ELF-1 (cell line): ENCODE measurements at regions not wholly inside any gene's neighbourhood (a gene's known extent, or its start where the extent isn't known, plus 50 kb on each side); places are given as distances from the start of the nearest gene placed in this dataset.

ENCODE experiments used
- DNase-seq: peaks from one replicate; pipeline ENCODE4 v3.0.0-alpha.2; 2016; ENCODE audit warnings: low read depth, low spot score

- DNase-seq, result no peak
Measured at GRCh38 chr12:75842090-75842489, 189.5 kb downstream of the PHLDA1 start.

- no peak for DNase-seq
Measured at GRCh38 chr12:75840994-75841355, 190.6 kb downstream of the PHLDA1 start.

- no peak for DNase-seq
Measured at GRCh38 chr12:75838309-75838708, 193.3 kb downstream of the PHLDA1 start.

DNA sequence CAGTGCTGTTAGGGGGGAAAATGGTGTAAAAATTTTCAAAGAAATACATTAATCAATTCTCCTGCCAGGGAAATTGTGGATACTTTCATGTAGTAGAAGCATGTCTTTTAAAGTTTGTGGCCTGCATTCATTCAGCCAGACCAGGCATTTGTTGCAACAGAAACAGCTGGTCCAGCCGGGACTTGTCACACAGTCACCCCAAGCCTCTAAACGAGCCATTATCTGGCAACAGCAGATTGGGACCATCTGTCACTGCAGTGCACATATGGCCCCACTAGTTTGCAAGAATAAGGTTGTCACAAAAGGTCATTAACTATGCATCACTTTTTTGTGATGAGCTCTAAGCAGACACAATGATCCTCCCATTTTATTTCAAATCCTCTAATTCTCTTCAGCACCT lies 193.9 kb downstream of the PHLDA1 start:
- DNase-seq, result no peak

DNA sequence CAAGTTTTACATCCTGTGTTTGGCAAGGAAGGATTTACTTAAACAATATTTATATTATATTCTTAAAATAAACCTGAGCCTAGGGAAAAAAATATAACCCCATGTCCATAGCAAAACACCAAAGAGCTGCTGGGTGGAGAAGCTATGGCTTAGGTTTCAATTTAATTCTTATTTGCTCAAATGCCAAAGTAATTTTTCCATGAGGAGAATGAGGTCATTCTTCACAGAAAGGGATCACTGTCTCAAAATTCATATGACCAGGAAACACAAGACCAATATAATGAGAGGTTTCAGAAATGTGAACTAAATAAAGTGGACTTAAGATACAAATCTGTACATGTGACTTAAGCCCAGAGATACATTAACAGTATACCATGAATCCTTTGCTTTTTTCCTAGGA lies 195.0 kb downstream of the PHLDA1 start:
- no peak for DNase-seq

GRCh38 chr12:75834591-75834990 lies 197.0 kb downstream of the PHLDA1 start:
- no peak for DNase-seq

DNA sequence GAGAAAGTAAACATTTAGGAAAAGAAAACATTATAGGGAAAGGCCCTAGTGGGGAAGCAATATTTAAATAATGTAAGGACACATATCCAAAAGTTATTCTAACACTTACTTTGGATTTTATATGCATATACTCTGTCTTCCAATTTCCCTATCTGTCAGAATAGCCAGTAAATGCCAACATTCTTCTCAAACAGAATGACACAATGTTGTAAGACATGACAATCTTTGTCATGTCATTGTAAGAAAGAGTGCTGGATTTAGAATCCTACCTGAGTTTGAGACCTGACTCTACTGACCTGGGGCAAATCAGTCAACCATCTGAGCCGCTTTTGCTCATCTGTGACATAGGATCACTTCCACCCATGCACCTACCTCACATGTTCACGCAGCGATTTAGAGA lies 198.3 kb downstream of the PHLDA1 start:
- DNase-seq, result no peak

- DNase-seq, result no peak
Measured at GRCh38 chr12:75831402-75831801, 200.2 kb downstream of the PHLDA1 start.

- no peak for DNase-seq
Measured at GRCh38 chr12:75827061-75827460, 204.5 kb downstream of the PHLDA1 start.

DNA sequence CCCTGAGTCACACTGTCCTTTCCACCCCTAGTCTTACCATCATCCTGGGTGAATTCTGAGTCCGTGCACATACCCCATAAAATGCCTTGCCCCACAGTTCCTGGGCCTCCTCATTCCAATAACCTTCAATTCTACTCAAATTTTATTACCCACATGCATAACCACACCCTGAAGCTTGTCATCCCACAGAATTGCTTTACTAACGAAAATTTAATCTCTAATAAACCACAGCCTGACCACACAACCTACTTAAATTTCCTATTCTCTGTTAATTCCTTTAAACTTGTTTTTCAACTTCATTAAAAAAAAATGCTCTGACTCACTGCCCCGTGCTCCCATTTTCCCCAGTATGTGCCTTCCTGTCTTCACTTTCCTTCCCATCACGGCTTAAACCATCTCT lies 205.9 kb downstream of the PHLDA1 start:
- DNase-seq, result no peak

GRCh38 chr12:75823475-75823874 lies 208.1 kb downstream of the PHLDA1 start:
- DNase-seq, result no peak

DNA sequence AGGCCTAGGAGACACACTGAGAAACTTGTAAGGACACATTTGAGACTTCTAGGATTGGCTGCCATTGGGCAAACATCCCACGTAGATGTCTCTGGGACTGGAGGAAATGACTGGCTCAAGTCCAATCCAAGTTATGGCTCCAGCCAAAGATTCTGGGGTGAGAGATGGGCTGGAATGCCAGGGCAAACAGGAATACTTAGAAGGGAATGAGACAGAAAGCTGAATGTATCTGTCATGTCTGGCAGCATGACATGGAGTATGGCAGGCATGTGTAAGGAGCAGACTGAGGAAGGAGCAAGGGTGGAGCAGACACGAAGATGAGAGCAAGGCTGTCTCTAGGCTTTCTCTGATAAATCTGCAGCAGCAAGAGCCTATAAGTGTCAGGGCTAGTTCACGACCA lies 209.2 kb downstream of the PHLDA1 start:
- DNase-seq, result no peak

DNA sequence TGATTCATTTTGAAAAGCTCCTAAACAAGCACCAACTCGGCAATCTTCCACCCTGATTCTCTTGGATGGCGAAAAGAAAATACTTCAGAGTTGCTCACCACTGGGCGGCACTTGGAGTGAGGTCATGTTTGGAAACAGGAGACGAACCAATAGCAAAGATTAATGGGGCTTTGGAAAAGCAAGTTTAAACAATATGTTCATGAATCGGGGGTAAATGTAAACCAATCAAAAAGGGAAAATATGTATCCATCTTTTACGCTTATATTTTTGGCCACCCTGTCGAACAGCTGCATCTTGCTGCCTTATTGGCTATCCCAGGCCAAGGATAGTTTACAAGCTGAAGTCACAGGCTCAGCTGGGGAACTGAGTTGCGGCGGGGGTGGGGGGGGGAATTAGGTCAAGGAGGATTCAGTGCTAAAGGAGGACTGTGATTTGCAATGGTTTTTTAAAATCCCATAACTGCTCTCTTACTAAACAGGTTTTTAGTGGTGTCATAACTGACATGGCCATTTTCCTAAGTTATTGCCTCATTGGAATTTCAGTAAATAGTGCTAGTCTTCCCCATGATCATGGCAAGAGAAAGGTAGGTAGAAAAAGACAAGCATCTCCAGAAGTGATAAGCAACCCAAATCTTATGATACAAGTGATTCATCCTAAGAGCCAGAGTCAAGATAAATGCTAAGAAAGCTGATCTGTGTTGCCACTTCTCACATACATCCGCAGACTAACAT lies 210.6 kb downstream of the PHLDA1 start:
- no peak for DNase-seq

DNA sequence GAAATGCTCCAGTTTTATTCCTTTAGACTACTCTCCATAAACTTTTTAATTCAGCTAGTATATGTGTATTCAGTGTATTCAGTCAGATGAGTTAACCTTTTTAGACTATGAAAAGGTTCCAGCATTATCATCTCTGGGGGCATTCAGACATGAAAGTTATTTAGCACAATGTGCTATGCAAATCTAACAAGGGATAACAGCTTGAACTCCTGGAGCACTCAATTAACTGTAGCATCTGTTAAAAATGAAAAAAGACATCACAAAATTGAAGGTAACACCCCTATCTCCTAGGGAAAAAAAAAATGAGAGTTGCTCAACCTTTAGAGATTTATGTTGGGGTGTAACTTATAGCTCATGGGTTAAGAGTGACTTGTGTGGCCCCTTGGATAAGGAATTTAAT lies 211.5 kb downstream of the PHLDA1 start:
- no peak for DNase-seq

DNA sequence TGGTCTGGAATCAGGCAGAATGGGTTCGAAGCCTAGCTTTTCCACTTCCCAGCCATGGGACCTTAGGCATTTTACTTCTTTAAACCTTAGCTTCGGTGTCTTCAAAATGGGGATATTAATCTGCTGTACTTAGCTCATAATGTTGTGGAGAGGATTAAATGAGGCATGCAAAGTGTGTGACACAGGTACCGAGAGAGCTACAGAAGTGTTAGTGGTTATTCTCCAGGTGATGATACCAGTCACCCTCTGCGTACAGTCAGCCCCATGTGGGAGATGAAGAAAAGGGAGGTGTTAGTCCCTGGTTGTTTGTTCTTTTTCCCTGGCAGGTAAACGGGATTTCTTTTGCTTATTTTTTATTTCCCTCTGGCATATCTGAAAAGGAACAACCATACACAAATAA lies 212.1 kb downstream of the PHLDA1 start:
- no peak for DNase-seq

GRCh38 chr12:75818863-75819262 lies 212.7 kb downstream of the PHLDA1 start:
- DNase-seq, result no peak

DNA sequence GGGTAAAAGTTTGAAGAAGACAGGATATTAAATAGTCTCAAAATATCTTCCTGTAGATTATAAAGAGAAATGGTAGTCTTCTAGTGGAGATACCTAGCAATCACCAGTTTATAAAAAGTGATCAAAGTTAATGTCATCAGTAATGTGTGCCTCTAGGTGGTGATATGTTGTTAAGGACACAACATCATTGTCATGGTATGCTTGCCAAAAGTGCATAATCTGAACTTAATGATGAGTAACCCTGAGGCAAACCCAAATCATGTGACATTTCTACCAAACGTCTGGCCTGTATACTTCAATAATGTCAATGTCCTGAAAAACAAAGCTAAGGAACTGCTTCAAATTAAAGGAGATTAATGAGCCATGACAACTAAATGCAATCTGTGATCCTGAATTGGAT lies 214.7 kb downstream of the PHLDA1 start:
- DNase-seq, result no peak

DNA sequence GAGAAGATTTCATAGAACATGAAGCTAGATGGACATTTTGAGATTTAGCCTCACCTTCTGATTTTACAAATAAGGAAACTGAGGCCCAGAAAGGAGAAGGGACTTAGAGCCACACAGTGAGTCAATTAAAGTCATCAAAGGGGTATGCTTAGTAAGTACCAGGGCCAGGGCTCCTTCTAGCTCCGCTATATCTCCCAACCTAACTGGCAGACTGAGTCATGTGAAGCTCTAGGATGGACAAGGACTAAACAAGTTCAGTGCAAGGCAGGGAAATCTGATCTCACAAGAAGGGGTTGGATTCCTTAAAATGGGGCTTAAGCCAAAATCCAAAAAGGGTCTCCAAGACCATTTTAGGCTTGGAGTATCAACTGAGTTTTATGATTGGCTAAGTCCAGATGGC lies 215.8 kb downstream of the PHLDA1 start:
- no peak for DNase-seq

- DNase-seq, result no peak
Measured at GRCh38 chr12:75814851-75815754, 216.5 kb downstream of the PHLDA1 start.

- no peak for DNase-seq
Measured at GRCh38 chr12:75813072-75813471, 218.5 kb downstream of the PHLDA1 start.

DNA sequence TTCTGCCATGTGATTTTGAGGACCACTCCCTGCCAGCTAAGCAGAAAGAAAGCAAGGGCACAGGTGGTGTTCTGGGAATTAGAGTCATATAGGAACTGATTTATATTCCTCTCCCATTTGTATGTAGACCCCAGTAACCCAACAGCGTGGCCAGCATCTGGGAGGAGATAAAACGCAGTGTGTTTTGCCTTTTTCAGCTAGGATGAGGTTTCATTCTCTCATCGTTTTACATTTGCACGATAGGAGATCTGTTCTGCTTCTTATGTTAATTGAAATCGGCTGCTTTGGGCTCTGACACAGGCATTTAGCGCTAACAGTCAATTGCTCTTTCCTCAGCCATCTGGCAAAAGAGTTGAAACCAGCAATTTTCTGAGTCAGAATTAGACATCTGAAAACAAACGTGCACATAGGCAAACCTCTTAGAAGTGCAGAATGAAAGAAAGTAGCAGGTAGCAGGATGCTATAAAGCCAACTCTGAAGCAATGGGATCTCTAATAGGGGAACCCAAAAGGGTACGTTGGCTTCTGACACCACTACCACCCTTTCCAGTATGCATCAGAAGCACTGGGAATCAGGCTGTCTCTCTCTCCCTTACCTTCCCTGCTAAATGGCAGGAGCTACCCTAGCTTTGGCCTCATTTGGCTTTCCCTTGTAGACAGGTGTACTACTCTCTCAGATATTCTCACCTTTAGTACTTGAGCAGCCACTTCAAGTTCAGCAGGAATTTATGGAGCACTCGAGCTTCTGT lies 219.1 kb downstream of the PHLDA1 start:
- peak; percentile 19 for DNase-seq

- DNase-seq, result no peak
Measured at GRCh38 chr12:75809746-75810145, 221.8 kb downstream of the PHLDA1 start.
